ENCODE measurements at regions not wholly inside any gene's neighbourhood (a gene's known extent, or its start where the extent isn't known, plus 50 kb on each side); places are given as distances from the start of the nearest gene placed in this dataset.

GRCh38 chr6:167569041-167569805 is 244.3 kb downstream of the TTLL2 start:
- no peak for TF ChIP-seq EZH2 (IDR thresholded peaks at IDR 0.05; ENCODE audit: borderline replicate concordance, low read length)
- no peak for TF ChIP-seq CTCF (IDR thresholded peaks at IDR 0.05; ENCODE audit: low read length)
- no peaks in the 10 kb centered on the region for H3K9me3 ChIP-seq (ENCODE audit: low read length)

GRCh38 chr6:167569879-167570278 is 245.0 kb downstream of the TTLL2 start:
- TF ChIP-seq EZH2 (IDR thresholded peaks at IDR 0.05; ENCODE audit: borderline replicate concordance, low read length) (no peak), CTCF (IDR thresholded peaks at IDR 0.05; ENCODE audit: low read length) (no peak)
- no peak overlapping the region for H3K4me2 ChIP-seq (ENCODE audit: low read length)
- no peaks in the 10 kb centered on the region for H3K9me3 ChIP-seq (ENCODE audit: low read length)
- no peaks in the 10 kb centered on the region for H3K9me2 ChIP-seq (ENCODE audit: low read depth, low read length)
- no peak overlapping the region for H3K4me3 ChIP-seq (ENCODE audit: low read depth, low read length, poor library complexity, severe bottlenecking)
- H3K27ac ChIP-seq (ENCODE audit: low read depth, low read length, poor library complexity, severe bottlenecking), result no peak overlapping the region
- H3K27me3 ChIP-seq (ENCODE audit: insufficient read depth, low read length), result no peaks in the 10 kb centered on the region
- H3K9ac ChIP-seq (ENCODE audit: low read length), result no peak overlapping the region
- H3K36me3 ChIP-seq (ENCODE audit: insufficient read depth, low read length), result no peaks in the 10 kb centered on the region
- H3K79me2 ChIP-seq (ENCODE audit: insufficient read depth, low read length), result no peaks in the 10 kb centered on the region
- no peak overlapping the region for H2AFZ ChIP-seq (ENCODE audit: low read length)
- no peaks in the 10 kb centered on the region for H3K4me1 ChIP-seq (ENCODE audit: insufficient read depth, low read length, severe bottlenecking)
- H4K20me1 ChIP-seq (ENCODE audit: insufficient read depth, low read length), result no peaks in the 10 kb centered on the region
- H3F3A ChIP-seq (ENCODE audit: insufficient read depth, low read length), result no peaks in the 10 kb centered on the region

More at GRCh38 chr6:167569041-167569805, 244.3 kb downstream of the TTLL2 start:
- no peak overlapping the region for H3K27ac ChIP-seq (ENCODE audit: low read depth, low read length, poor library complexity, severe bottlenecking)
- H4K20me1 ChIP-seq (ENCODE audit: insufficient read depth, low read length), result no peaks in the 10 kb centered on the region
- H3K4me3 ChIP-seq (ENCODE audit: low read depth, low read length, poor library complexity, severe bottlenecking), result no peak overlapping the region
- H3K27me3 ChIP-seq (ENCODE audit: insufficient read depth, low read length), result no peaks in the 10 kb centered on the region
- no peak overlapping the region for H3K4me2 ChIP-seq (ENCODE audit: low read length)
- H3K9me2 ChIP-seq (ENCODE audit: low read depth, low read length), result no peaks in the 10 kb centered on the region
- H2AFZ ChIP-seq (ENCODE audit: low read length), result no peak overlapping the region
- H3K79me2 ChIP-seq (ENCODE audit: insufficient read depth, low read length), result no peaks in the 10 kb centered on the region
- no peak overlapping the region for H3K9ac ChIP-seq (ENCODE audit: low read length)
- H3F3A ChIP-seq (ENCODE audit: insufficient read depth, low read length), result no peaks in the 10 kb centered on the region
- no peaks in the 10 kb centered on the region for H3K36me3 ChIP-seq (ENCODE audit: insufficient read depth, low read length)
- no peaks in the 10 kb centered on the region for H3K4me1 ChIP-seq (ENCODE audit: insufficient read depth, low read length, severe bottlenecking)

- Histone ChIP-seq H3F3A (ENCODE audit: insufficient read depth, low read length) (no peaks in the 10 kb centered on the region), H4K20me1 (ENCODE audit: insufficient read depth, low read length) (no peaks in the 10 kb centered on the region), H3K4me1 (ENCODE audit: insufficient read depth, low read length, severe bottlenecking) (no peaks in the 10 kb centered on the region), H3K4me3 (ENCODE audit: low read depth, low read length, poor library complexity, severe bottlenecking) (no peak overlapping the region), H2AFZ (ENCODE audit: low read length) (no peak overlapping the region), H3K9me3 (ENCODE audit: low read length) (no peaks in the 10 kb centered on the region), H3K27ac (ENCODE audit: low read depth, low read length, poor library complexity, severe bottlenecking) (no peak overlapping the region), H3K27me3 (ENCODE audit: insufficient read depth, low read length) (no peaks in the 10 kb centered on the region), H3K36me3 (ENCODE audit: insufficient read depth, low read length) (no peaks in the 10 kb centered on the region), H3K4me2 (ENCODE audit: low read length) (no peak overlapping the region), H3K79me2 (ENCODE audit: insufficient read depth, low read length) (no peaks in the 10 kb centered on the region), H3K9me2 (ENCODE audit: low read depth, low read length) (no peaks in the 10 kb centered on the region), H3K9ac (ENCODE audit: low read length) (no peak overlapping the region)
- TF ChIP-seq EZH2 (IDR thresholded peaks at IDR 0.05; ENCODE audit: borderline replicate concordance, low read length), result no peak
- TF ChIP-seq CTCF (IDR thresholded peaks at IDR 0.05; ENCODE audit: low read length), result no peak
Measured at GRCh38 chr6:167570460-167571400, 245.8 kb downstream of the TTLL2 start.

Measured in OCI-LY1 (cell line).